IMR-90 (cell line): ENCODE measurements at regions not wholly inside any gene's neighbourhood (a gene's known extent, or its start where the extent isn't known, plus 50 kb on each side); places are given as distances from the start of the nearest gene placed in this dataset.

Source experiments
- ATAC-seq: fragments of 200-7000 bp; cut with Tn5 transposase; 2 replicates; pipeline ENCODE4 v1.9.1; 2020; ENCODE audit warnings: low read depth, mild to moderate bottlenecking, moderate library complexity
- BruUV-seq: library from RNA; stranded (reverse); fragments of 400-500 nt; replicated peaks from 2 replicates; lab custom pipeline; 2021; lab: Mats Ljungman, UMichigan
- CTCF ChIA-PET: fragments of 300-600 bp; formaldehyde crosslinking; extraction: SDS; loops from one replicate; lab custom pipeline; 2021; ENCODE audit warnings: antibody characterized with exemption; lab: Yijun Ruan, JAX
- POLR2A ChIA-PET: fragments of 300-600 bp; sonication (Branson Sonifier 250); formaldehyde crosslinking; loops from one replicate; lab custom pipeline; 2022; ENCODE audit warnings: antibody characterized with exemption; ENCODE audit not compliant: unreplicated experiment; lab: Charles Lee
- DNase-seq: peaks from one replicate; pipeline ENCODE4 v3.0.0; 2013
- H2AFZ ChIP-seq: replicated peaks from 2 replicates; pipeline ENCODE3; 2013; ENCODE audit warnings: low read length, mild to moderate bottlenecking; ENCODE audit not compliant: poor library complexity
- H2AK5ac ChIP-seq: 2 replicates; pipeline ENCODE4 v1.6.1; 2013; ENCODE audit warnings: low read depth, low read length, inconsistent platforms
- H2AK9ac ChIP-seq: replicated peaks from 2 replicates; pipeline ENCODE3; 2013; ENCODE audit warnings: mild to moderate bottlenecking, low read depth, low read length, moderate library complexity; ENCODE audit not compliant: poor library complexity
- H2BK120ac ChIP-seq: 2 replicates; pipeline ENCODE4 v1.6.1; 2013; ENCODE audit warnings: low read depth, low read length, inconsistent platforms
- H2BK15ac ChIP-seq: 3 replicates; pipeline ENCODE4 v1.6.1; 2013; ENCODE audit warnings: low read depth, low read length, inconsistent platforms
- H2BK20ac ChIP-seq: 2 replicates; pipeline ENCODE4 v1.6.1; 2013; ENCODE audit warnings: low read depth, mild to moderate bottlenecking, inconsistent platforms, low read length, moderate library complexity
- H2BK5ac ChIP-seq: 2 replicates; pipeline ENCODE4 v1.6.1; 2013; ENCODE audit warnings: mild to moderate bottlenecking, low read depth, low read length, inconsistent platforms; ENCODE audit not compliant: poor library complexity, severe bottlenecking
- H3K14ac ChIP-seq: replicated peaks from 2 replicates; pipeline ENCODE4 v1.6.1; 2013; ENCODE audit warnings: low read depth, low read length, inconsistent platforms
- H3K18ac ChIP-seq: 2 replicates; pipeline ENCODE4 v1.6.1; 2013; ENCODE audit warnings: low read depth, low read length, control low read depth
- H3K23ac ChIP-seq: 2 replicates; pipeline ENCODE4 v1.6.1; 2013; ENCODE audit warnings: low read depth, low read length, inconsistent platforms
- H3K27ac ChIP-seq: 2 replicates; pipeline ENCODE4 v1.5.1; 2013; ENCODE audit warnings: mild to moderate bottlenecking, control low read depth, low read length; ENCODE audit not compliant: insufficient read depth
- H3K27me3 ChIP-seq: 2 replicates; pipeline ENCODE4 v1.6.1; 2013; ENCODE audit warnings: low read length; ENCODE audit not compliant: control insufficient read depth, insufficient read depth
- H3K36me3 ChIP-seq: 2 replicates; pipeline ENCODE4 v1.6.1; 2013; ENCODE audit warnings: low read length, mixed read lengths; ENCODE audit not compliant: control insufficient read depth, insufficient read depth
- H3K4ac ChIP-seq: 2 replicates; pipeline ENCODE4 v1.6.1; 2013; ENCODE audit warnings: low read depth, low read length, inconsistent platforms
- H3K4me1 ChIP-seq: 2 replicates; pipeline ENCODE4 v1.6.1; 2013; ENCODE audit warnings: low read length, mixed read lengths; ENCODE audit not compliant: control insufficient read depth, insufficient read depth
- H3K4me2 ChIP-seq: 2 replicates; pipeline ENCODE4 v1.6.1; 2013; ENCODE audit warnings: low read depth, mild to moderate bottlenecking, control low read depth, low read length, moderate library complexity
- H3K4me3 ChIP-seq: 2 replicates; pipeline ENCODE4 v1.5.1; 2013; ENCODE audit warnings: low read depth, mild to moderate bottlenecking, control low read depth, low read length, moderate library complexity; ENCODE audit not compliant: insufficient read depth
- H3K56ac ChIP-seq: 2 replicates; pipeline ENCODE4 v1.6.1; 2013; ENCODE audit warnings: low read length, inconsistent platforms; ENCODE audit not compliant: insufficient read depth; ENCODE audit errors: extremely low read depth
- H3K79me1 ChIP-seq, 2 experiments: 2 replicates each; pipeline ENCODE4 v1.6.1; 2013; ENCODE audit warnings: low read length in 2 of 2, inconsistent platforms in 1 of 2, low read depth in 1 of 2
- H3K9ac ChIP-seq: 2 replicates; pipeline ENCODE4 v1.6.1; 2013; ENCODE audit warnings: low read depth, low read length, control low read depth
- H3K9me1 ChIP-seq: 2 replicates; pipeline ENCODE4 v1.6.1; 2013; ENCODE audit warnings: low read length, inconsistent platforms; ENCODE audit not compliant: insufficient read depth
- H3K9me3 ChIP-seq: 2 replicates; pipeline ENCODE4 v1.6.1; 2013; ENCODE audit warnings: low read length; ENCODE audit not compliant: control insufficient read depth, insufficient read depth
- H4K20me1 ChIP-seq: 2 replicates; pipeline ENCODE4 v1.6.1; 2013; ENCODE audit warnings: low read length, inconsistent platforms; ENCODE audit not compliant: insufficient read depth
- H4K5ac ChIP-seq: 2 replicates; pipeline ENCODE4 v1.6.1; 2013; ENCODE audit warnings: mild to moderate bottlenecking, low read depth, low read length, control low read depth
- H4K8ac ChIP-seq, 2 experiments: 2 replicates each; pipeline ENCODE4 v1.6.1; 2013; ENCODE audit warnings: low read depth in 2 of 2, low read length in 2 of 2, control low read depth in 1 of 2, inconsistent platforms in 1 of 2
- H4K91ac ChIP-seq: 2 replicates; pipeline ENCODE4 v1.6.1; 2013; ENCODE audit warnings: low read depth, low read length, inconsistent platforms; ENCODE audit not compliant: insufficient read depth
- BHLHE40 ChIP-seq: fragments of 150-350 bp; IDR thresholded peaks from 2 replicates; pipeline ENCODE4 v1.6.1; 2016; ENCODE audit warnings: mild to moderate bottlenecking, low read depth, low read length
- CEBPB ChIP-seq: IDR thresholded peaks from 2 replicates; pipeline ENCODE4 v1.6.1; 2012; ENCODE audit warnings: low read depth, low read length, improper control_type of control experiment
- CHD1 ChIP-seq: IDR thresholded peaks from 2 replicates; pipeline ENCODE4 v1.6.1; 2012; ENCODE audit warnings: low read depth, low read length, improper control_type of control experiment
- CTCF ChIP-seq: conservative IDR thresholded peaks from 2 replicates; pipeline ENCODE4 v1.5.1; 2012; ENCODE audit warnings: mild to moderate bottlenecking, low read depth, low read length, improper control_type of control experiment
- ELK1 ChIP-seq: fragments of 150-350 bp; IDR thresholded peaks from 2 replicates; pipeline ENCODE4 v1.6.1; 2016; ENCODE audit warnings: low read depth, mild to moderate bottlenecking, low read length, moderate library complexity, borderline replicate concordance
- FOS ChIP-seq: fragments of 150-350 bp; IDR thresholded peaks from 2 replicates; pipeline ENCODE4 v1.6.1; 2016; ENCODE audit warnings: low read depth, low read length
- MAFK ChIP-seq: IDR thresholded peaks from 2 replicates; pipeline ENCODE4 v1.6.1; 2012; ENCODE audit warnings: low read depth, low read length, improper control_type of control experiment
- MAZ ChIP-seq: IDR thresholded peaks from 2 replicates; pipeline ENCODE4 v1.6.1; 2012; ENCODE audit warnings: low read depth, mild to moderate bottlenecking, low read length, improper control_type of control experiment, moderate library complexity, borderline replicate concordance
- MXI1 ChIP-seq: IDR thresholded peaks from 2 replicates; pipeline ENCODE4 v1.6.1; 2012; ENCODE audit warnings: low read depth, mild to moderate bottlenecking, low read length, moderate library complexity, borderline replicate concordance
- NFE2L2 ChIP-seq: fragments of 150-350 bp; IDR thresholded peaks from 2 replicates; pipeline ENCODE4 v1.6.1; 2016; ENCODE audit warnings: low read depth, mild to moderate bottlenecking, low read length
- POLR2A ChIP-seq: IDR thresholded peaks from 2 replicates; pipeline ENCODE4 v1.6.1; 2012; ENCODE audit warnings: mild to moderate bottlenecking, low read depth, low read length
- RAD21 ChIP-seq: IDR thresholded peaks from 2 replicates; pipeline ENCODE4 v1.6.1; 2012; ENCODE audit warnings: low read length, improper control_type of control experiment
- RCOR1 ChIP-seq: IDR thresholded peaks from 2 replicates; pipeline ENCODE4 v1.6.1; 2012; ENCODE audit warnings: mild to moderate bottlenecking, low read length, improper control_type of control experiment; ENCODE audit not compliant: insufficient replicate concordance
- USF2 ChIP-seq: fragments of 150-350 bp; IDR thresholded peaks from 2 replicates; pipeline ENCODE4 v1.6.1; 2017; ENCODE audit warnings: mild to moderate bottlenecking, antibody characterized with exemption, low read length, low read depth
- WGBS, 2 experiments: methylation state at CpG; one replicate each; pipeline versions ENCODE4 v1.1.5 to v1.1.7; 2013; ENCODE audit warnings: missing lambda C conversion rate in 2 of 2; ENCODE audit not compliant: insufficient read length in 1 of 2; ENCODE audit errors: extremely low coverage in 2 of 2; 5-methylcytosine and 5-hydroxymethylcytosine counted together
- dilution Hi-C: fragments of 300-500 bp; cut with HindIII; formaldehyde crosslinking; loops from one replicate; pipeline ENCODE4 v1.14.3; 2018; ENCODE audit warnings: low sequenced_read_pairs; ENCODE audit not compliant: unreplicated experiment
- in situ Hi-C: fragments of 300-500 bp; cut with MboI; formaldehyde crosslinking; loops from 3 replicates; pipeline ENCODE4 v1.14.3; 2019; ENCODE audit warnings: low sequenced_read_pairs, inconsistent platforms, mixed read lengths
- intact Hi-C: fragments of 100-400 bp; cut with micrococcal nuclease; formaldehyde crosslinking; loops from 2 replicates; pipeline ENCODE4 v1.10.0; 2022

- CTCF ChIA-PET, result interaction anchor here (0.6 kb wide), 1 partner anchor 499 kb away, joined by 3 read pairs; no protein-coding TSS in a partner anchor
- no peak overlapping the region for H3K4ac ChIP-seq
- TF ChIP-seq RAD21 (no peak), ELK1 (no peak), CEBPB (no peak), NFE2L2 (no peak), MAFK (no peak), MAZ (no peak), MXI1 (no peak), BHLHE40 (no peak), USF2 (no peak), RCOR1 (no peak), POLR2A (no peak), FOS (no peak), CHD1 (no peak), CTCF (no peak)
- H3K36me3 ChIP-seq, result no peaks in the 10 kb centered on the region
- intact Hi-C loops (no loop called here), in situ Hi-C loops (loop anchor here (25.0 kb wide), 1 partner anchor 109 kb away; no protein-coding TSS in a partner anchor), dilution Hi-C loops (no loop called here)
- no peak overlapping the region for H3K9ac ChIP-seq
- H3K56ac ChIP-seq, result no peak overlapping the region
- no peak overlapping the region for H4K91ac ChIP-seq
- no peaks in the 10 kb centered on the region for H3K4me1 ChIP-seq
- H3K14ac ChIP-seq, result no peak overlapping the region
- H3K27ac ChIP-seq, result no peak overlapping the region
- H2BK5ac ChIP-seq, result no peak overlapping the region
- no peaks in the 10 kb centered on the region for H3K27me3 ChIP-seq
- POLR2A ChIA-PET, result no interaction called here
- H3K4me3 ChIP-seq, result no peak overlapping the region
- ATAC-seq (no peak), DNase-seq (no peak)
- H4K5ac ChIP-seq, result no peak overlapping the region
- WGBS, 2 experiments, result 94% methylated on average over 7 of the region's 16 CpGs; no CpG with 5 or more reads in 1 of the 2 experiments
- no peak overlapping the region for H2AK5ac ChIP-seq
- H3K9me1 ChIP-seq, result no peaks in the 10 kb centered on the region
- H2AFZ ChIP-seq, result no peak overlapping the region
- no TSS peak for BruUV-seq
- H3K79me1 ChIP-seq, result no peaks in the 10 kb centered on the region
- H3K18ac ChIP-seq, result no peak overlapping the region
- no peak overlapping the region for H2BK15ac ChIP-seq
- no peak overlapping the region for H3K23ac ChIP-seq
- H2AK9ac ChIP-seq, result no peak overlapping the region
- H3K9me3 ChIP-seq, result no peaks in the 10 kb centered on the region
- H4K8ac ChIP-seq, result no peak overlapping the region
- no peak overlapping the region for H2BK20ac ChIP-seq
- no peak overlapping the region for H3K4me2 ChIP-seq
- no peak overlapping the region for H2BK120ac ChIP-seq
- H4K20me1 ChIP-seq, result no peaks in the 10 kb centered on the region
These were observed 507.6 kb downstream of the SPATA31D1 start for GRCh38 chr9:82495884-82496777.
